GM12865 (cell line): ENCODE measurements at regions not wholly inside any gene's neighbourhood (a gene's known extent, or its start where the extent isn't known, plus 50 kb on each side); places are given as distances from the start of the nearest gene placed in this dataset.
"Not testable (repeated sequence)": the region's sequence is repeated elsewhere in the genome, so short reads cannot be mapped to it uniquely, and the experiment has no call there.

ENCODE experiments used
- DNase-seq: peaks from one replicate; pipeline ENCODE4 v3.0.0; 2010; ENCODE audit warnings: low read depth
- H3K4me3 ChIP-seq: 2 replicates; pipeline ENCODE4 v1.5.1; 2011; ENCODE audit warnings: mild to moderate bottlenecking, low read depth, low read length, control low read depth
- CTCF ChIP-seq: IDR thresholded peaks from 2 replicates; pipeline ENCODE4 v1.5.1; 2011; ENCODE audit warnings: low read length, control low read depth, low read depth, inconsistent platforms; ENCODE audit not compliant: insufficient read depth; ENCODE audit errors: missing control alignments

GRCh38 chr5:82879089-82879488, 198.1 kb downstream of the TMEM167A start:
- TF ChIP-seq CTCF, result no peak
- no peak overlapping the region for H3K4me3 ChIP-seq
- no peak for DNase-seq

GRCh38 chr5:82873452-82873851, 203.7 kb downstream of the TMEM167A start:
- TF ChIP-seq CTCF, result no peak
- no peak overlapping the region for H3K4me3 ChIP-seq

GRCh38 chr5:82872321-82873288, 204.6 kb downstream of the TMEM167A start:
- H3K4me3 ChIP-seq, DNase-seq: not testable (repeated sequence)

More at GRCh38 chr5:82873452-82873851, 203.7 kb downstream of the TMEM167A start:
- DNase-seq, result no peak

- DNase-seq, result no peak
- no peak overlapping the region for H3K4me3 ChIP-seq
- no peak for TF ChIP-seq CTCF
Measured at GRCh38 chr5:82865625-82866024, 211.6 kb downstream of the TMEM167A start.

GRCh38 chr5:82863266-82863665, 213.9 kb downstream of the TMEM167A start:
- no peak overlapping the region for H3K4me3 ChIP-seq
- no peak for DNase-seq

GRCh38 chr5:82862711-82863110, 214.5 kb downstream of the TMEM167A start:
- DNase-seq, result no peak
- H3K4me3 ChIP-seq, result no peak overlapping the region
- no peak for TF ChIP-seq CTCF

More at GRCh38 chr5:82863266-82863665, 213.9 kb downstream of the TMEM167A start:
- TF ChIP-seq CTCF, result no peak

- no peak overlapping the region for H3K4me3 ChIP-seq
- DNase-seq, result no peak
- no peak for TF ChIP-seq CTCF
Measured at GRCh38 chr5:82862261-82862660, 214.9 kb downstream of the TMEM167A start.
